Left ventricle myocardium inferior (tissue), 1 donor: ENCODE measurements at regions not wholly inside any gene's neighbourhood (a gene's known extent, or its start where the extent isn't known, plus 50 kb on each side); places are given as distances from the start of the nearest gene placed in this dataset.

ENCODE experiments used
- DNase-seq: peaks from one replicate; pipeline ENCODE4 v3.0.0-alpha.2; 2020
- H3K27ac ChIP-seq: fragments of 200-600 bp; replicated peaks from 2 replicates; pipeline ENCODE4 v1.8.0; 2021
- H3K27me3 ChIP-seq: fragments of 200-600 bp; 2 replicates; pipeline ENCODE4 v1.8.0; 2021; ENCODE audit warnings: low read depth
- H3K36me3 ChIP-seq: fragments of 200-600 bp; 2 replicates; pipeline ENCODE4 v1.8.0; 2021
- H3K4me1 ChIP-seq: fragments of 200-600 bp; 2 replicates; pipeline ENCODE4 v1.8.0; 2021
- H3K4me3 ChIP-seq: fragments of 200-600 bp; 2 replicates; pipeline ENCODE4 v1.8.0; 2021; ENCODE audit warnings: mild to moderate bottlenecking, moderate library complexity
- H3K9me3 ChIP-seq: fragments of 200-600 bp; replicated peaks from 2 replicates; pipeline ENCODE4 v1.8.0; 2021
- intact Hi-C: fragments of 100-400 bp; cut with micrococcal nuclease; formaldehyde crosslinking; loops from one replicate; pipeline ENCODE4 v1.11.0; 2022
- TF ChIP-seq, protein P1 (sequence below): fragments of 200-600 bp; IDR thresholded peaks from 2 replicates; pipeline ENCODE4 v1.8.0; 2021; ENCODE audit warnings: antibody characterized with exemption, mild to moderate bottlenecking, borderline replicate concordance
- donor health status: DM: no; HTN: yes; CAD: no; lungs with severe emphysema.

GRCh38 chr20:40341561-40341960 is 347.5 kb downstream of the MAFB start:
- TF ChIP-seq, protein P1, sequence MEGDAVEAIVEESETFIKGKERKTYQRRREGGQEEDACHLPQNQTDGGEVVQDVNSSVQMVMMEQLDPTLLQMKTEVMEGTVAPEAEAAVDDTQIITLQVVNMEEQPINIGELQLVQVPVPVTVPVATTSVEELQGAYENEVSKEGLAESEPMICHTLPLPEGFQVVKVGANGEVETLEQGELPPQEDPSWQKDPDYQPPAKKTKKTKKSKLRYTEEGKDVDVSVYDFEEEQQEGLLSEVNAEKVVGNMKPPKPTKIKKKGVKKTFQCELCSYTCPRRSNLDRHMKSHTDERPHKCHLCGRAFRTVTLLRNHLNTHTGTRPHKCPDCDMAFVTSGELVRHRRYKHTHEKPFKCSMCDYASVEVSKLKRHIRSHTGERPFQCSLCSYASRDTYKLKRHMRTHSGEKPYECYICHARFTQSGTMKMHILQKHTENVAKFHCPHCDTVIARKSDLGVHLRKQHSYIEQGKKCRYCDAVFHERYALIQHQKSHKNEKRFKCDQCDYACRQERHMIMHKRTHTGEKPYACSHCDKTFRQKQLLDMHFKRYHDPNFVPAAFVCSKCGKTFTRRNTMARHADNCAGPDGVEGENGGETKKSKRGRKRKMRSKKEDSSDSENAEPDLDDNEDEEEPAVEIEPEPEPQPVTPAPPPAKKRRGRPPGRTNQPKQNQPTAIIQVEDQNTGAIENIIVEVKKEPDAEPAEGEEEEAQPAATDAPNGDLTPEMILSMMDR, result no peak
- intact Hi-C loops, result no loop called here

GRCh38 chr20:40339661-40340449 is 349.2 kb downstream of the MAFB start:
- H3K4me1 ChIP-seq, result no peaks in the 10 kb centered on the region
- H3K4me3 ChIP-seq, result no peak overlapping the region
- peak; percentile 36 for DNase-seq
- intact Hi-C loops, result no loop called here
- no peaks in the 10 kb centered on the region for H3K36me3 ChIP-seq
- peak overlapping the region; percentile 23 for H3K27ac ChIP-seq
- peaks cover 23% of the 10 kb centered on the region for H3K27me3 ChIP-seq
- TF ChIP-seq, protein P1, result no peak
- peaks cover 28% of the 10 kb centered on the region for H3K9me3 ChIP-seq

More at GRCh38 chr20:40341561-40341960, 347.5 kb downstream of the MAFB start:
- no peak overlapping the region for H3K27ac ChIP-seq
- peaks cover 35% of the 10 kb centered on the region for H3K9me3 ChIP-seq
- no peak overlapping the region for H3K4me3 ChIP-seq
- H3K27me3 ChIP-seq, result peaks cover 14% of the 10 kb centered on the region
- H3K4me1 ChIP-seq, result no peaks in the 10 kb centered on the region
- DNase-seq, result no peak
- H3K36me3 ChIP-seq, result no peaks in the 10 kb centered on the region

- DNase-seq, result no peak
- Histone ChIP-seq H3K27me3 (peaks cover 26% of the 10 kb centered on the region), H3K4me3 (no peak overlapping the region), H3K27ac (no peak overlapping the region), H3K9me3 (no peaks in the 10 kb centered on the region), H3K4me1 (no peaks in the 10 kb centered on the region), H3K36me3 (no peaks in the 10 kb centered on the region)
- intact Hi-C loops, result no loop called here
- TF ChIP-seq, protein P1, result no peak
Observed at GRCh38 chr20:40336533-40336932, 352.5 kb downstream of the MAFB start.

DNA sequence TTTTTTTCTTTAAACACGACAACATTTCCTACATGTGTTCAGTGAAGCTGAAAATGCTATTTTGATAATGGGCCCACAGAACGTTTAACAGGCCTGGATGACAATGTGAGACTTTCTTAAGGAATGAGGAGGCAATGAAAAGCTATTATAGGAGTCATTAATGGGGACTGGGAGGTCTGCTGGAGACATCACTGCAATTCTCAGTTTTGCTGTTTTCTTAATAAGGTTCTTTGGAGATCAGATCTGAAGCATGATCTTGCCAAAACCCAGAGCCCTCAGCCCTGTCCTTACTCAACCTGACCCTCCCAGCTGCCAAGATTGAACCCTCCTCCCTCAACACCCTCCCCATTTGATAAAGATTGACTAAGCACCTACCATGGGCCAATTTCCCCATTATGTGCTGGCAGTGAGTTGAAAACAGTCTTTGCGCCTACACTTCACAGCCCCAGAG is 353.1 kb downstream of the MAFB start:
- TF ChIP-seq, protein P1, result no peak
- H3K4me1 ChIP-seq, result no peaks in the 10 kb centered on the region
- no peak overlapping the region for H3K4me3 ChIP-seq
- DNase-seq, result no peak
- no peaks in the 10 kb centered on the region for H3K9me3 ChIP-seq
- intact Hi-C loops, result no loop called here
- H3K36me3 ChIP-seq, result no peaks in the 10 kb centered on the region
- H3K27ac ChIP-seq, result no peak overlapping the region
- H3K27me3 ChIP-seq, result peaks cover 26% of the 10 kb centered on the region

- DNase-seq, result no peak
- no peaks in the 10 kb centered on the region for H3K9me3 ChIP-seq
- peaks cover 26% of the 10 kb centered on the region for H3K27me3 ChIP-seq
- no peaks in the 10 kb centered on the region for H3K36me3 ChIP-seq
- intact Hi-C loops, result no loop called here
- no peak overlapping the region for H3K27ac ChIP-seq
- TF ChIP-seq, protein P1, result no peak
- no peak overlapping the region for H3K4me3 ChIP-seq
- H3K4me1 ChIP-seq, result no peaks in the 10 kb centered on the region
Observed at GRCh38 chr20:40335437-40335836, 353.6 kb downstream of the MAFB start.
